Left renal pelvis (tissue), 4 donors: ENCODE measurements at regions not wholly inside any gene's neighbourhood (a gene's known extent, or its start where the extent isn't known, plus 50 kb on each side); places are given as distances from the start of the nearest gene placed in this dataset.
A peak's percentile ranks its signal among the peaks of the same experiment; 100 is the strongest.

Experiments
- DNase-seq, 4 donors: peaks; one replicate each; pipeline ENCODE4 v3.0.0-alpha.2; 2013; ENCODE audit warnings: low read depth in 4 of 4, low spot score in 3 of 4

- no peak for DNase-seq
Measured at GRCh38 chr16:26281381-26282110, 589.8 kb downstream of the HS3ST4 start.

- DNase-seq, result no peak
Measured at GRCh38 chr16:26295625-26296304, 604.0 kb downstream of the HS3ST4 start.

- no peak for DNase-seq
Measured at GRCh38 chr16:26301516-26301915, 609.8 kb downstream of the HS3ST4 start.

GRCh38 chr16:26316683-26317464 lies 625.1 kb downstream of the HS3ST4 start:
- DNase-seq, result peak in 2 of 4 donors; percentile 2 to 7

- DNase-seq, result no peak
Measured at GRCh38 chr16:26317885-26318284, 626.1 kb downstream of the HS3ST4 start.

- no peak for DNase-seq
Measured at GRCh38 chr16:26330654-26331053, 638.9 kb downstream of the HS3ST4 start.

- DNase-seq, result no peak
Measured at GRCh38 chr16:26334218-26335111, 642.7 kb downstream of the HS3ST4 start.

GRCh38 chr16:26335236-26335853 lies 643.6 kb downstream of the HS3ST4 start:
- no peak for DNase-seq

- DNase-seq, result no peak
Measured at GRCh38 chr16:26342621-26343020, 650.9 kb downstream of the HS3ST4 start.

- no peak for DNase-seq
Measured at GRCh38 chr16:26344240-26344776, 652.5 kb downstream of the HS3ST4 start.

GRCh38 chr16:26344976-26345375 lies 653.2 kb downstream of the HS3ST4 start:
- DNase-seq, result no peak

- no peak for DNase-seq
Measured at GRCh38 chr16:26345966-26346365, 654.2 kb downstream of the HS3ST4 start.

- DNase-seq, result no peak
Measured at GRCh38 chr16:26348095-26348494, 656.3 kb downstream of the HS3ST4 start.

GRCh38 chr16:26360867-26361266 lies 669.1 kb downstream of the HS3ST4 start:
- no peak for DNase-seq

GRCh38 chr16:26363581-26363980 lies 671.8 kb downstream of the HS3ST4 start:
- no peak for DNase-seq

- DNase-seq, result no peak
Measured at GRCh38 chr16:26365161-26365940, 673.6 kb downstream of the HS3ST4 start.

- no peak for DNase-seq
Measured at GRCh38 chr16:26371349-26371869, 679.6 kb downstream of the HS3ST4 start.

GRCh38 chr16:26374279-26374925 lies 682.6 kb downstream of the HS3ST4 start:
- no peak for DNase-seq
